CD4-positive, CD25-positive, alpha-beta regulatory T cell (primary cell): ENCODE measurements at regions not wholly inside any gene's neighbourhood (a gene's known extent, or its start where the extent isn't known, plus 50 kb on each side); places are given as distances from the start of the nearest gene placed in this dataset.
"Not testable (repeated sequence)": the region's sequence is repeated elsewhere in the genome, so short reads cannot be mapped to it uniquely, and the experiment has no call there.

ENCODE experiments used
- ATAC-seq, 2 donors: fragments of 150-1000 bp; cut with Tn5 transposase; one replicate each; pipeline ENCODE4 v1.10.0; 2021; ENCODE audit warnings: low read depth in 2 of 2, moderate number of reproducible peaks in 2 of 2, moderate library complexity in 1 of 2
- DNase-seq, 3 donors: peaks; one replicate each; pipeline versions ENCODE4 v3.0.0 to v3.0.0-alpha.2; 2012 to 2022; ENCODE audit warnings: mixed read lengths in 1 of 3
- H3K27ac ChIP-seq: one replicate; pipeline ENCODE4 v1.7.0; 2013; ENCODE audit warnings: mild to moderate bottlenecking, low read length; ENCODE audit not compliant: insufficient read depth, poor library complexity, severe bottlenecking
- H3K27me3 ChIP-seq: one replicate; pipeline ENCODE4 v1.7.0; 2013; ENCODE audit warnings: low read length; ENCODE audit not compliant: control insufficient read depth, insufficient read depth
- H3K36me3 ChIP-seq: one replicate; pipeline ENCODE4 v1.7.0; 2013; ENCODE audit warnings: mild to moderate bottlenecking, low read length, moderate library complexity; ENCODE audit not compliant: control insufficient read depth, insufficient read depth
- H3K4me1 ChIP-seq: 2 replicates; pipeline ENCODE4 v1.7.0; 2013; ENCODE audit warnings: mild to moderate bottlenecking, low read length; ENCODE audit not compliant: insufficient read depth, control insufficient read depth, poor library complexity, severe bottlenecking
- H3K4me3 ChIP-seq: one replicate; pipeline ENCODE4 v1.7.0; 2013; ENCODE audit warnings: low read depth, mild to moderate bottlenecking, low read length, moderate library complexity
- H3K9me3 ChIP-seq, 2 experiments: 1 replicate in 1 of 2; 2 replicates in 1 of 2; pipeline ENCODE4 v1.7.0; 2013; ENCODE audit warnings: low read length in 2 of 2, mild to moderate bottlenecking in 1 of 2, moderate library complexity in 1 of 2; ENCODE audit not compliant: control insufficient read depth in 2 of 2
- H3K27ac Mint-ChIP-seq, 3 donors: one replicate each; pipeline ENCODE4 v1.8.0; 2020 to 2022; ENCODE audit warnings: mild to moderate bottlenecking in 3 of 3, mixed read lengths in 3 of 3, moderate library complexity in 2 of 3
- H3K27me3 Mint-ChIP-seq: one replicate; pipeline ENCODE4 v1.8.0; 2022; ENCODE audit warnings: mild to moderate bottlenecking, mixed read lengths
- H3K36me3 Mint-ChIP-seq: one replicate; pipeline ENCODE4 v1.8.0; 2020; ENCODE audit warnings: mixed read lengths
- H3K4me1 Mint-ChIP-seq, 4 donors: one replicate each; pipeline ENCODE4 v1.8.0; 2020 to 2022; ENCODE audit warnings: mixed read lengths in 4 of 4, mild to moderate bottlenecking in 1 of 4
- H3K4me3 Mint-ChIP-seq, 4 donors: one replicate each; pipeline ENCODE4 v1.8.0; 2020 to 2022; ENCODE audit warnings: mild to moderate bottlenecking in 4 of 4, mixed read lengths in 4 of 4, moderate library complexity in 3 of 4
- H3K9me3 Mint-ChIP-seq, 7 donors: one replicate each; pipeline ENCODE4 v1.8.0; 2020 to 2022; ENCODE audit warnings: mixed read lengths in 7 of 7, mild to moderate bottlenecking in 3 of 7, moderate library complexity in 2 of 7

DNA sequence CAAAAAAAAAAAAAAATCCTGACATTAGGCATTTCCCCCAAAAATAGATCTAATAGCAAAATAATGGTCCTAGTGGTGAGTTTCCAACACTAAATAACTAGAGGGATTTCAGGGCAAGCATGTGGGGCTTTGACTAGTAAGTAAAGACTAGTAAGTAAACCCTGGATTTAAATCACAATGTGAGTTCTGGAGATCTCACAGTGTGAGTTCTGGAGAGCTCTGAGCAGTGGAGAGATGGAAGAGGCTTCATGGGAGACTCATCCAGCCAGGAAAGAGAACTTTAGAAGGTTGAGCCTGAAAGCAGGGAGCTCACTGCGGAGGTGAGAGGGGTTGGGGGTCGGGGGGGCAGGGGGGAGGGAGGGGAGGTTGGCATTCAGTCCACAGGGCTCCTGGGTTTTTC, 373.4 kb downstream of the SPATA31A1 start:
- DNase-seq, H3K36me3 Mint-ChIP-seq, H3K27ac ChIP-seq, H3K4me1 ChIP-seq, H3K27me3 Mint-ChIP-seq, H3K4me1 Mint-ChIP-seq, H3K4me3 ChIP-seq, H3K27me3 ChIP-seq, H3K9me3 ChIP-seq, H3K36me3 ChIP-seq, ATAC-seq, H3K4me3 Mint-ChIP-seq, H3K9me3 Mint-ChIP-seq, H3K27ac Mint-ChIP-seq: not testable (repeated sequence)

DNA sequence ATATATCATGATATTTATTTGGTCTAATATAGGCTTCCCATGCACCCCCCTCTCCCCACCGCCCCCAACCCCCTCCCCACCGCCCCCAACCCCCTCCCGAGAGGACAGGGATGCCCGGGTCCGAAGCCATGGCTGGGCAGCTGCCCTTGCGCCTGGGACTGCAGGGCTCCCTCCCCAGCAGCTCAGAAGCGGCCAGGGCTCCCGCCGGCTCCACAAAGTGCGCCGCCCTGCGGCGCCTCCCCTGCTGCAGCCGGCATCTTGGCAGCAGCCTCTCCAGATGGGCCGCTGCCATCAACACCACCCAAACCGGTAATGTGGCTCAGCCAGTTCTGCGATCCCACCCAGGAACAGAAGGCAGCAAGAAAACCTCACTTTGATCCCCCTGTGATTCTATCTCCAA, 389.4 kb downstream of the SPATA31A1 start:
- not testable (repeated sequence) for H3K4me1 Mint-ChIP-seq, H3K36me3 Mint-ChIP-seq, H3K4me3 Mint-ChIP-seq, DNase-seq, H3K4me1 ChIP-seq, H3K27ac ChIP-seq, ATAC-seq, H3K4me3 ChIP-seq, H3K27me3 Mint-ChIP-seq, H3K27me3 ChIP-seq, H3K9me3 ChIP-seq, H3K9me3 Mint-ChIP-seq, H3K27ac Mint-ChIP-seq, H3K36me3 ChIP-seq

DNA sequence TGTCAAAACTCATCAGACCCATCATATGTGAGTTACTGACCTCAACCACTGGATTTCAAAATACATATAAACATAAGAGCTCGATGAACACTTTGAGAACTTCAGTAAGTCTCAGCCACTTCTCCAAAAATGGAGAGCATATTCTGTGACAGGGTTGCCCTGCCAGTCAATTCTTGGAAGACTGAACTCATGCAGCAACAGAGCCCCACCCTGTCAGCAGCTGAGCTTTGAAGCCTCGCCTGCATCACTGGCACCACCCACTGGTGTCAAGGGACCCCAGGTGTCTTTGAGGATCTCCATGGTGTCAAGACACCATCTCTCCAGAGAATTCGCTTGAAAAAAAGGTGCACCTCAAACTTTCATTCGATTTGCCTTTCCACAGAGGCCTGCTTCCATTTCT, 420.1 kb downstream of the SPATA31A1 start:
- not testable (repeated sequence) for ATAC-seq, H3K27ac ChIP-seq, H3K9me3 ChIP-seq, DNase-seq, H3K4me1 Mint-ChIP-seq, H3K27me3 ChIP-seq, H3K4me3 ChIP-seq, H3K36me3 ChIP-seq, H3K27me3 Mint-ChIP-seq, H3K27ac Mint-ChIP-seq, H3K4me3 Mint-ChIP-seq, H3K36me3 Mint-ChIP-seq, H3K4me1 ChIP-seq, H3K9me3 Mint-ChIP-seq

DNA sequence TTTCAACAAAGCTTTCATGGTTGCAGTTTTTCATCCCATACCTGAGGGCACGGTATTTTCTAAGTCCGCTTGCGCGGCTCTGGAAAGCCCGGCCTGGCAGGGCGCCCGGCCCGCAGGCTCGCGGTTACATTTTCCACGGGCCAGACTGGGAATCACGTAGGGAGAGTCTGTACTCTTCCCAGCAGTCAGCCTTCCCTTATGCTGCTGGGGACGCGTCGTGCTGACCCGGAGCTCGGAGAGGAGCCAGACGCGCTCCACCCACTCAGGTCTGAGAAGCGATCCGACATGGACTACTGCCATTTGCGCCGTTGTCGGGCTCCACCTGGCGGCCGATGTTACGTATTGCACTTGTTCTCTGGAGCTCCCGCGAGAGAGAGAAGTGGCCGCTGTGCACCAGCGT, 435.9 kb downstream of the SPATA31A1 start:
- H3K9me3 Mint-ChIP-seq, H3K4me3 ChIP-seq: not testable (repeated sequence)

DNA sequence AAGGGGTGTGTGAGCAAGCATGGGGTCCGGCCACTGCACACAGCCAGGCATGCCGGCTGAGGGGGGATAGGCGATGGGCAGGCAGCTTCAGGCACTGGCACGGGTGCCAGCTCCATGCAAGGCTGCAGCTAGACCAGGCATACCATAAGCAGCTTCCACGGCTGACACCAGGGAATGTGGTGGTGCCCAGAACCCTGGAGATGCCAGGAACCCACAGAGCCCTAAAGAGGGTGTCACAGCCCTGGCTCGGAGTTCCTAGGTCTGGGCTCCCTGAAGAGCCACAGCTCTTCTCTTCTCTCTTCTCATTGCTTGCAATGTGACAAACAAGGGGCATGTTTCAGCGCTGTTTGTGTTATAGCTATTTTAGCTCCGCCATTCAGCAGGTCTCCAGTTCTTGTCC, 442.5 kb downstream of the SPATA31A1 start:
- H3K9me3 ChIP-seq, H3K9me3 Mint-ChIP-seq, DNase-seq, H3K36me3 ChIP-seq, H3K4me3 Mint-ChIP-seq, ATAC-seq, H3K4me3 ChIP-seq, H3K27me3 ChIP-seq, H3K27me3 Mint-ChIP-seq, H3K27ac Mint-ChIP-seq, H3K4me1 Mint-ChIP-seq, H3K36me3 Mint-ChIP-seq, H3K4me1 ChIP-seq, H3K27ac ChIP-seq: not testable (repeated sequence)

More for the DNA sequence above, 435.9 kb downstream of the SPATA31A1 start:
- H3K27ac ChIP-seq, H3K4me3 Mint-ChIP-seq, H3K36me3 ChIP-seq, H3K27me3 ChIP-seq, H3K27ac Mint-ChIP-seq, H3K36me3 Mint-ChIP-seq, H3K9me3 ChIP-seq, H3K4me1 Mint-ChIP-seq, H3K4me1 ChIP-seq, H3K27me3 Mint-ChIP-seq: not testable (repeated sequence)
- ATAC-seq (peak; percentile 97 to 99), DNase-seq (peak in 1 of 3 donors; percentile 50)

DNA sequence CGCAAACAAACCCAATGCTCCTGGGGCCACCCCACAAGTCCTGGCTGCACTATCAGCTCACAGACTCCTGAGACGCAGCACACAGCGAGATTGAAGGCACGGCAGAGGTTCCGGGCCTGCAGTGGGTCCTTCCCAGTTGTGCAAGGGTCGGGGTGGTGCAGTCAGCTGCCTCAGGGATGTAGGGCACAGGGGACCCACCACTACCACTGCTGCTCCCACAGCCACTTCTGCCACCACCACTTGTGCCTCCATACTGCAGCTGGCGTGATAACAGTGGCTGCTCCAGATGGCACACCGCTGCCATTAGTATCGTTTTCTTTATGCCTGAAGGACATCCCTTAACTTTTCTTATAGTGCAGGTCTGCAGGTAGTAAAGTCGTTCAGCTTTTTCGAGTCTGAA, 443.8 kb downstream of the SPATA31A1 start:
- H3K4me3 ChIP-seq, H3K9me3 Mint-ChIP-seq, H3K27ac Mint-ChIP-seq, H3K4me1 Mint-ChIP-seq, DNase-seq, ATAC-seq, H3K36me3 Mint-ChIP-seq, H3K27ac ChIP-seq, H3K27me3 Mint-ChIP-seq, H3K27me3 ChIP-seq, H3K36me3 ChIP-seq, H3K4me1 ChIP-seq, H3K9me3 ChIP-seq, H3K4me3 Mint-ChIP-seq: not testable (repeated sequence)

DNA sequence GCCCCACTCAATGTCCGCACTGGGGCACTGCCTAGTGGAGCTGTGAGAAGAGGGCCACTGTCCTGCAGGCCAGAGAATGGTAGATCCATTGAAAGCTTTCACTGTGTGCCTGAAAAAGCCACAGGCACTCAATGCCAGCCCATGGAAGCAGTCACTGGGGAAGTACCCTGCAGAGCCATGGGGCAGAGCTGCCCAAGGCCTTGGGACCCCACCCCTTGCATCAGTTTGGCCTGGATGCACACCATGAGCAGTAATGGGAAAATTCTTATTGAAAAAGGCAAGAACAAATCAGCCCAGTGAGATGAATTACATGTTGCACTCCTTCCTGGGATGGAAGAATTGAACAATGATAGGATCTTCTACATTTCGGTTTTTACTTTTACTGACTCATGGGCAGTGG, 447.1 kb downstream of the SPATA31A1 start:
- H3K27ac ChIP-seq, H3K4me3 ChIP-seq, H3K9me3 Mint-ChIP-seq, H3K4me1 Mint-ChIP-seq, H3K4me1 ChIP-seq, H3K9me3 ChIP-seq, H3K4me3 Mint-ChIP-seq, ATAC-seq, H3K27me3 Mint-ChIP-seq, H3K27me3 ChIP-seq, DNase-seq, H3K36me3 ChIP-seq, H3K36me3 Mint-ChIP-seq, H3K27ac Mint-ChIP-seq: not testable (repeated sequence)

DNA sequence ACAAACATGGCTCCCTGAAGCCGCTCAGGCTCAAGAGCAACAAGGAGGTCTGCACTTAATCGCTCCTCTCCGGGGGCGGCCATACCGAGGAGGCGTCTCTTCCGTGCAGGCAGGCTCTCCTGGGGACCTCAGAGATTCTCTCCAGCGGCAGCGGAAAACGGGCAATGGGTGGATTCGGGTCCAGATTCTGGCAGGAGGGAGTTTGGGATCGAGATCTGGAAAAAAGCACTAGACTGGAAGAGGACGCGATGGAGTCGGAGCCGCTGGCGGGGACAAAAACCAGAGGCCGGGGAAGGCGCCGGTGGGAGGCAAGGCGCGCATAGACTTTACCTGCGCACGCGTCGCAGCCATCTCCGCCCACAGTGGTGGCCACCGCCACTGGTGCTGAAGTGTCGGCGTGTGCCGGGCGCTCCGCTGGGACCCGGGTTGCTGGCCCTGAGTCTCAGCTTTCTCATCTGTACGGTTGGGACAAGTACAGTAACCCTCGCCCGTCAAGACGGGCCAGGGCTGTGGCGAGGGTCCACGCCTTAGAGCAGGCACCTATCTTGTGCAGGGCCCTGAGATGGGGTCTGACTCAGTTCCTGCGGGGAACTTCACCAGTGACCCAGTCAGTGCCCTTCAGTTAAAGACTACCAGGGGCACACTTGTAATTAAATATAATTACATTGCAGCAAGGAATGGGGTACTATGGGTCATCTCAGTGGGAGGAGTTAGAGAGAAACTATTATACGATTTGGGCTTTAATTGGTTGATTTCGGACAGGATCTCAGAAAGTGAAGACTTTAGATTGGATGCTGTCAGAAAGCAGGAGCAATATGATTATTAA, 454.1 kb downstream of the SPATA31A1 start:
- not testable (repeated sequence) for H3K27ac ChIP-seq, H3K9me3 Mint-ChIP-seq, H3K27me3 Mint-ChIP-seq, H3K4me1 Mint-ChIP-seq, H3K36me3 ChIP-seq, H3K4me1 ChIP-seq, H3K27me3 ChIP-seq, H3K36me3 Mint-ChIP-seq, H3K9me3 ChIP-seq
- Mint-ChIP-seq H3K4me3 (peak overlapping the region; percentile 88 to 100 (median 96)), H3K27ac (peak overlapping the region; percentile 93 to 96 (median 94))
- peak overlapping the region; percentile 78 for H3K4me3 ChIP-seq
- ATAC-seq: peak; percentile 31 to 53
- DNase-seq: peak; percentile 15 to 82 (median 67)
